Vagina (tissue), 2 donors: ENCODE measurements at regions not wholly inside any gene's neighbourhood (a gene's known extent, or its start where the extent isn't known, plus 50 kb on each side); places are given as distances from the start of the nearest gene placed in this dataset.

ENCODE experiments used
- DNase-seq, 2 donors: peaks; one replicate each; pipeline ENCODE4 v3.0.0-alpha.2; 2017; ENCODE audit errors: extremely low spot score in 2 of 2
- H3K27ac ChIP-seq: fragments of 200-600 bp; sonication (generic); one replicate; pipeline ENCODE4 v1.5.1; 2019
- H3K27me3 ChIP-seq: fragments of 200-600 bp; sonication (generic); one replicate; pipeline ENCODE4 v1.5.1; 2019
- H3K36me3 ChIP-seq, 2 donors: fragments of 200-600 bp; sonication (generic); one replicate each; pipeline ENCODE4 v1.5.1; 2017 to 2019
- H3K4me1 ChIP-seq: fragments of 200-600 bp; sonication (generic); one replicate; pipeline ENCODE4 v1.5.1; 2019
- H3K4me3 ChIP-seq, 2 donors: fragments of 200-600 bp; sonication (generic); 1 replicate in 1 of 2; 2 replicates in 1 of 2; pipeline ENCODE4 v1.5.1; 2016 to 2019
- H3K9me3 ChIP-seq: fragments of 200-600 bp; sonication (generic); one replicate; pipeline ENCODE4 v1.5.1; 2019
- POLR2A ChIP-seq, 2 donors: fragments of 450-650 bp; IDR thresholded peaks; one replicate each; pipeline ENCODE4 v1.6.1; 2017; ENCODE audit warnings: antibody characterized with exemption in 2 of 2, mild to moderate bottlenecking in 2 of 2, moderate library complexity in 2 of 2
- POLR2AphosphoS5 ChIP-seq, 2 donors: sonication (generic); formaldehyde crosslinking; IDR thresholded peaks; one replicate each; pipeline ENCODE4 v1.9.0; 2017; ENCODE audit warnings: antibody characterized with exemption in 2 of 2, mild to moderate bottlenecking in 2 of 2, low read depth in 1 of 2; ENCODE audit not compliant: insufficient read depth in 1 of 2
- intact Hi-C: fragments of 100-400 bp; cut with DNase I; formaldehyde crosslinking; loops from one replicate; pipeline ENCODE4 v1.15.1; 2023
- TF ChIP-seq, protein P1 (sequence below), 3 experiments: fragments of 450-650 bp in 2 of 3; fragments of 200-600 bp in 1 of 3; sonication (generic) in 1 of 3; IDR thresholded peaks; one replicate each; pipeline ENCODE4 v1.5.1; 2017 to 2019; ENCODE audit warnings: antibody characterized with exemption in 3 of 3, mild to moderate bottlenecking in 2 of 3, moderate library complexity in 2 of 3

DNA sequence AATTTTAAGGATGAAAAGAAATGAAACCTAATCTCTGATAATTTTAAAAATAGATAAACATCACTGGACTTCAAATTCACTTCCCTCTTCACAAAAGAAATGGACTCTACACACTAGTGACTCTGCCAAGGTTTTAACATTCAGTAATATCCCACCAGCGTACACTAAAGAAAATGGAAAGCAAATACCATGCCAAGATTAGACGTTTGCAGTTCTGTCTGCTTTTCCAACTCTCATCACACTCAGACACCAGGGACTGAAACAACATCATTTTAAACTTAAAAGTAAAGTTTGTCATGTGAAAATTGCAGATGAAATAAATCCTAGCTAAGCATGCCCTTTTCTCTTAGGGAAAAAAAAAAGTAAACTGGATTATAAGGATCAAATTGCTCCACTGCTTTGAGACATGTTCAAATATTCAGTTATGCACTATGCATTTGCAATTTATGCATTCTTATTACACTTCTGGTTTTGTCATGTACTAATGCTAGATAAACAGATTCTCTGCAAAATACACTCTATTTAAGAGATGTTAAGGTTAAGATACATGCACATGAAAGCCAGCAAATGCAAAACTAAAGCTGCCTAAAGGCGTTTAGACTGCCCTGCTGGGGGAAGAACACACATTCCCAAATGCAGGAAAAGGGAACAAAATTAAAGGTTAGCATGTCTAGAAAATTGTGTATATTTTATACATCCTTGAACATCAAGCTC is 534.4 kb upstream of the EPHA5 start:
- Histone ChIP-seq H3K27ac (no peak overlapping the region), H3K4me1 (no peaks in the 10 kb centered on the region), H3K36me3 (no peaks in the 10 kb centered on the region), H3K4me3 (no peak overlapping the region), H3K9me3 (no peaks in the 10 kb centered on the region), H3K27me3 (no peaks in the 10 kb centered on the region)
- no peak for DNase-seq
- intact Hi-C loops, result no loop called here
- TF ChIP-seq, protein P1, sequence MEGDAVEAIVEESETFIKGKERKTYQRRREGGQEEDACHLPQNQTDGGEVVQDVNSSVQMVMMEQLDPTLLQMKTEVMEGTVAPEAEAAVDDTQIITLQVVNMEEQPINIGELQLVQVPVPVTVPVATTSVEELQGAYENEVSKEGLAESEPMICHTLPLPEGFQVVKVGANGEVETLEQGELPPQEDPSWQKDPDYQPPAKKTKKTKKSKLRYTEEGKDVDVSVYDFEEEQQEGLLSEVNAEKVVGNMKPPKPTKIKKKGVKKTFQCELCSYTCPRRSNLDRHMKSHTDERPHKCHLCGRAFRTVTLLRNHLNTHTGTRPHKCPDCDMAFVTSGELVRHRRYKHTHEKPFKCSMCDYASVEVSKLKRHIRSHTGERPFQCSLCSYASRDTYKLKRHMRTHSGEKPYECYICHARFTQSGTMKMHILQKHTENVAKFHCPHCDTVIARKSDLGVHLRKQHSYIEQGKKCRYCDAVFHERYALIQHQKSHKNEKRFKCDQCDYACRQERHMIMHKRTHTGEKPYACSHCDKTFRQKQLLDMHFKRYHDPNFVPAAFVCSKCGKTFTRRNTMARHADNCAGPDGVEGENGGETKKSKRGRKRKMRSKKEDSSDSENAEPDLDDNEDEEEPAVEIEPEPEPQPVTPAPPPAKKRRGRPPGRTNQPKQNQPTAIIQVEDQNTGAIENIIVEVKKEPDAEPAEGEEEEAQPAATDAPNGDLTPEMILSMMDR (IDR thresholded peaks at IDR 0.05), result no peak
- no peak for TF ChIP-seq POLR2AphosphoS5 (IDR thresholded peaks at IDR 0.05; ENCODE audit: insufficient read depth in 1 of 2, low read depth in 1 of 2)
- TF ChIP-seq POLR2A (IDR thresholded peaks at IDR 0.05), result no peak

DNA sequence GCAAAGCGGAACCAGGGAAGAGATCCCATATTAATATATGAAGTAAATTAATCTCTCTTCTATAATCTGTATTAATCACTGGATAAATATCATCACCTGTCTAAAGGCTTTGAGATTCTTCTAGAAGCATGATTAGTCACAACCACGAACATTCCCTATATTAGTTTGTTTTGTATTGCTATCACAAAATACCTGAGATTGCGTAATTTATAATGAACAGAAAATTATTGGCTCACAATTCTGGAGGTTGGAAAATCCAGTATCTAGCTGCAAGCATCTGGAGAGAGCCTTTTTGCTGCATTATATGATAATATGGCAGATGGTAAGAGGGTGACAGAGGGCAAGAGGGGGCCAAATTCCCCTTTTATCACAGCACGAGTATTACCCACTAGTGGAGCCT is 532.6 kb upstream of the EPHA5 start:
- Histone ChIP-seq H3K4me3 (no peak overlapping the region), H3K27me3 (no peaks in the 10 kb centered on the region), H3K36me3 (no peaks in the 10 kb centered on the region), H3K4me1 (no peaks in the 10 kb centered on the region), H3K27ac (no peak overlapping the region), H3K9me3 (no peaks in the 10 kb centered on the region)
- TF ChIP-seq, protein P1 (IDR thresholded peaks at IDR 0.05), result no peak
- TF ChIP-seq POLR2A (IDR thresholded peaks at IDR 0.05) (no peak), POLR2AphosphoS5 (IDR thresholded peaks at IDR 0.05; ENCODE audit: insufficient read depth in 1 of 2, low read depth in 1 of 2) (no peak)
- DNase-seq, result no peak
- intact Hi-C loops, result no loop called here

DNA sequence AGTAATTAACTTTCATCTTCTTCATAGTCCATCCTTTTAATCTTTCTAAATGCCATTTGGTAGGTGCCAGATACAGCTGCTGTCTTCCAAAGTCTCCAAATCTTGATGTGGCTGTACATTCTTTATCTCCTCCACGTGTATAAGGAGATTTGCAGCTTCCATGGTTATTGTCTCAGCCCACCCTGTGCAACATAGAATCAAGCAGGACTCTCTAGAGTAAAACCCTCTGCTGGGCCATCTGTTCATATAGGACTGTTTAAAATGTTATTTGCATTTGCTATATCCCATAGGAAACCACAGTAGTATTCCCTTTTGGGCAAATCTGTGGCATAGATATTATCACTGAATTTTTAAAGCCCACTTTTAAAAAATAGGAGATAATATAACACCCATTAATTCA is 527.2 kb upstream of the EPHA5 start:
- intact Hi-C loops, result no loop called here
- H3K36me3 ChIP-seq, result no peaks in the 10 kb centered on the region
- H3K4me3 ChIP-seq, result no peak overlapping the region
- H3K27ac ChIP-seq, result no peak overlapping the region
- no peak for TF ChIP-seq POLR2AphosphoS5 (IDR thresholded peaks at IDR 0.05; ENCODE audit: insufficient read depth in 1 of 2, low read depth in 1 of 2)
- TF ChIP-seq, protein P1 (IDR thresholded peaks at IDR 0.05), result no peak
- TF ChIP-seq POLR2A (IDR thresholded peaks at IDR 0.05), result no peak
- H3K27me3 ChIP-seq, result no peaks in the 10 kb centered on the region
- no peaks in the 10 kb centered on the region for H3K9me3 ChIP-seq
- no peak for DNase-seq
- no peaks in the 10 kb centered on the region for H3K4me1 ChIP-seq

DNA sequence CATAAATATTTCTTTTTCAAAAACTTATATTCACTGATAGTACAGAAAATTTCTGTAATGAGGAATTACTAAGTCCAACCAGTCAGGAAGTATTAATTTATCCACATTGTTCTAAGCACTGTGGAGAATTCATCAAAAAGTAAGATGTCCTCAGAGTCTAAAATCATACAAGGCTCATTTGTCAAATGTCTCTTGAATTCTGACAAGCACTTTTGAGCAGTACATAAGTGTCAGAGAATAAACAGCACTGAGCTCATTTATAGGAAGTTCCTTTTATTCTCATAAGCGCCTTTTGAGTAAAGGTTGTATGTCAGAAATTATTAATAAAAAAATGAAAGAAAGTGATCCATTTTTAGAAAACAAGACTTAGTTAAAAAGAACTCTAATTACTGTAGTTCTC is 523.2 kb upstream of the EPHA5 start:
- no peaks in the 10 kb centered on the region for H3K9me3 ChIP-seq
- H3K27ac ChIP-seq, result no peak overlapping the region
- H3K36me3 ChIP-seq, result no peaks in the 10 kb centered on the region
- no peaks in the 10 kb centered on the region for H3K4me1 ChIP-seq
- H3K4me3 ChIP-seq, result no peak overlapping the region
- no peak for DNase-seq
- intact Hi-C loops, result no loop called here
- no peaks in the 10 kb centered on the region for H3K27me3 ChIP-seq
- TF ChIP-seq POLR2AphosphoS5 (IDR thresholded peaks at IDR 0.05; ENCODE audit: insufficient read depth in 1 of 2, low read depth in 1 of 2), result no peak
- TF ChIP-seq, protein P1 (IDR thresholded peaks at IDR 0.05), result no peak
- TF ChIP-seq POLR2A (IDR thresholded peaks at IDR 0.05), result no peak

DNA sequence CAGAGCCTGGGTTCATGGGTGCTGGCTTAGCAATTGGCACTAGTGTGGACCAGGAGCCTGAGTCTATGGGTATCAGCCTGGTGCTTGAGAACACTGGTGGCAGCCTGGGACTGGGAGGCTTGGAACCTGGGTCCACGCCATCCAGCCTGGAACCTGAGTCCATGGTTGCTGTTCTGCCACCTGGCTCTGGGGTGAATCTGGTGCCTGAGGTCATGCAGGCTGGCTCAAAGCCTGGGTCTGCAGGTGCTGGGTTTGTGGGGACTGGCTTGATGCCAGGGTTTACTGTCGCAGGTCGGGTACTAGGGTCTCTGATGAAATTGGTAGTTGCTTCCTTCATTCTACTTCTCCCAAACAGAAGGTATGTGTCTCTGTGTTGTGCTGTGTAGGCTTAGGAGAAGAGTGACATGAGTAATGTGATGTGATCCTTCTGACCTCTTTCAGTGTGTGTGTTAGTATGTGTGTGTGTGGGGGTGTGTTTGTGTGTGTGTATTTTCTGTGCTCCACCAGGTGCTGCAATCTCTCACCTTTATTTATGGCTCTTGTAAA is 517.0 kb upstream of the EPHA5 start:
- no peaks in the 10 kb centered on the region for H3K9me3 ChIP-seq
- no peaks in the 10 kb centered on the region for H3K4me1 ChIP-seq
- no peak overlapping the region for H3K27ac ChIP-seq
- no peak overlapping the region for H3K4me3 ChIP-seq
- H3K27me3 ChIP-seq, result no peaks in the 10 kb centered on the region
- TF ChIP-seq, protein P1 (IDR thresholded peaks at IDR 0.05), result no peak
- no peak for TF ChIP-seq POLR2AphosphoS5 (IDR thresholded peaks at IDR 0.05; ENCODE audit: insufficient read depth in 1 of 2, low read depth in 1 of 2)
- no peak for TF ChIP-seq POLR2A (IDR thresholded peaks at IDR 0.05)
- H3K36me3 ChIP-seq, result no peaks in the 10 kb centered on the region
- DNase-seq, result no peak
- intact Hi-C loops, result no loop called here
